Uterus (tissue), 2 donors: ENCODE measurements at regions not wholly inside any gene's neighbourhood (a gene's known extent, or its start where the extent isn't known, plus 50 kb on each side); places are given as distances from the start of the nearest gene placed in this dataset.

ENCODE experiments used
- POLR2A ChIP-seq, 2 donors: fragments of 450-650 bp; IDR thresholded peaks; one replicate each; pipeline ENCODE4 v1.6.1; 2016; ENCODE audit warnings: antibody characterized with exemption in 2 of 2, mild to moderate bottlenecking in 1 of 2, moderate library complexity in 1 of 2
- TF ChIP-seq, protein P1 (sequence below), 4 experiments: fragments of 200-600 bp in 2 of 4; fragments of 450-650 bp in 2 of 4; sonication (generic) in 2 of 4; IDR thresholded peaks; one replicate each; pipeline ENCODE4 v1.5.1; 2016 to 2019; ENCODE audit warnings: antibody characterized with exemption in 4 of 4, mild to moderate bottlenecking in 2 of 4, moderate library complexity in 1 of 4

DNA sequence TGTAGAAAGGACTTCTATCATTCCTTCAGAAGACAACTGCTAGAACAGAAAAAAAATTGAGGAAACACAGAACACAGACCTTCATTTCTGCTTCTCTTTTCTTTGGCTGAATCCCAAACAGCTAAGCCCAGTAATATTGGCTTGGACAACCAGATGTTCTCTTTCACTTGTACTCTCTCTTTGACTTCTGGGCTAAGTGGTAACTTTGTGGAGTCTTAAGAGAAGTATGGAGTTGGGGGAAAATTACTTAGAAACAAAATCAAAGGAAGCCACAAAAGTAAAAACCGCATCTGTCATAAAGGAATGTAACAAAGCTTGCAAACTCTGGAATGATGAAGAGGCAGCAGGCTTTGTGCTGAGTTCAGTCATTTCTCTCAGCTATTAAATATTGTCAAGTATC lies 587.5 kb downstream of the CBLN4 start:
- TF ChIP-seq, protein P1, sequence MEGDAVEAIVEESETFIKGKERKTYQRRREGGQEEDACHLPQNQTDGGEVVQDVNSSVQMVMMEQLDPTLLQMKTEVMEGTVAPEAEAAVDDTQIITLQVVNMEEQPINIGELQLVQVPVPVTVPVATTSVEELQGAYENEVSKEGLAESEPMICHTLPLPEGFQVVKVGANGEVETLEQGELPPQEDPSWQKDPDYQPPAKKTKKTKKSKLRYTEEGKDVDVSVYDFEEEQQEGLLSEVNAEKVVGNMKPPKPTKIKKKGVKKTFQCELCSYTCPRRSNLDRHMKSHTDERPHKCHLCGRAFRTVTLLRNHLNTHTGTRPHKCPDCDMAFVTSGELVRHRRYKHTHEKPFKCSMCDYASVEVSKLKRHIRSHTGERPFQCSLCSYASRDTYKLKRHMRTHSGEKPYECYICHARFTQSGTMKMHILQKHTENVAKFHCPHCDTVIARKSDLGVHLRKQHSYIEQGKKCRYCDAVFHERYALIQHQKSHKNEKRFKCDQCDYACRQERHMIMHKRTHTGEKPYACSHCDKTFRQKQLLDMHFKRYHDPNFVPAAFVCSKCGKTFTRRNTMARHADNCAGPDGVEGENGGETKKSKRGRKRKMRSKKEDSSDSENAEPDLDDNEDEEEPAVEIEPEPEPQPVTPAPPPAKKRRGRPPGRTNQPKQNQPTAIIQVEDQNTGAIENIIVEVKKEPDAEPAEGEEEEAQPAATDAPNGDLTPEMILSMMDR (IDR thresholded peaks at IDR 0.05) = no peak
- no peak for TF ChIP-seq POLR2A (IDR thresholded peaks at IDR 0.05)
